HEK293 (cell line): ENCODE measurements at regions not wholly inside any gene's neighbourhood (a gene's known extent, or its start where the extent isn't known, plus 50 kb on each side); places are given as distances from the start of the nearest gene placed in this dataset.

ENCODE experiments used
- BCL11A ChIP-seq: fragments of 450-650 bp; formaldehyde crosslinking; IDR thresholded peaks from 2 replicates; pipeline ENCODE4 v1.5.1; 2016; ENCODE audit warnings: low read depth, missing biosample characterization, missing genetic modification characterization
- CTCF ChIP-seq: fragments of 450-650 bp; formaldehyde crosslinking; IDR thresholded peaks from 2 replicates; pipeline ENCODE4 v1.5.1; 2016; ENCODE audit warnings: missing biosample characterization, missing genetic modification characterization
- ELK4 ChIP-seq: IDR thresholded peaks from 2 replicates; pipeline ENCODE4 v1.6.1; 2011; ENCODE audit warnings: mild to moderate bottlenecking, low read depth, low read length, borderline replicate concordance
- OVOL3 ChIP-seq: fragments of 450-650 bp; formaldehyde crosslinking; IDR thresholded peaks from 2 replicates; pipeline ENCODE4 v1.5.1; 2016; ENCODE audit warnings: missing biosample characterization, missing genetic modification characterization
- PATZ1 ChIP-seq: fragments of 450-650 bp; formaldehyde crosslinking; IDR thresholded peaks from 2 replicates; pipeline ENCODE4 v1.5.1; 2016; ENCODE audit warnings: missing biosample characterization, missing genetic modification characterization
- ZBTB21 ChIP-seq: fragments of 450-650 bp; formaldehyde crosslinking; IDR thresholded peaks from 2 replicates; pipeline ENCODE4 v1.5.1; 2017; ENCODE audit warnings: missing biosample characterization, missing genetic modification characterization
- ZFP69B ChIP-seq: fragments of 450-650 bp; formaldehyde crosslinking; IDR thresholded peaks from 2 replicates; pipeline ENCODE4 v1.5.1; 2016; ENCODE audit warnings: missing biosample characterization, missing genetic modification characterization
- ZNF169 ChIP-seq: fragments of 450-650 bp; formaldehyde crosslinking; IDR thresholded peaks from 2 replicates; pipeline ENCODE4 v1.5.1; 2016; ENCODE audit warnings: missing biosample characterization, missing genetic modification characterization
- ZNF548 ChIP-seq: fragments of 450-650 bp; formaldehyde crosslinking; IDR thresholded peaks from 2 replicates; pipeline ENCODE4 v1.5.1; 2016; ENCODE audit warnings: missing biosample characterization, missing genetic modification characterization
- ZNF645 ChIP-seq: fragments of 450-650 bp; formaldehyde crosslinking; IDR thresholded peaks from 2 replicates; pipeline ENCODE4; 2016; ENCODE audit warnings: missing biosample characterization, missing genetic modification characterization

- TF ChIP-seq CTCF (tag by site-specific recombination) (no peak), PATZ1 (tag by site-specific recombination) (no peak), ZNF548 (tag by site-specific recombination) (no peak), ZFP69B (no peak), ELK4 (no peak), ZBTB21 (no peak), BCL11A (no peak), ZNF169 (tag by site-specific recombination) (no peak), ZNF645 (tag by site-specific recombination) (no peak), OVOL3 (tag by site-specific recombination) (no peak)
These were observed 279.9 kb upstream of the TBX3 start for GRCh38 chr12:114963846-114964245.
